ENCODE measurements at regions not wholly inside any gene's neighbourhood (a gene's known extent, or its start where the extent isn't known, plus 50 kb on each side); places are given as distances from the start of the nearest gene placed in this dataset.

- no peak for TF ChIP-seq POLR2AphosphoS5 (IDR thresholded peaks at IDR 0.05; ENCODE audit: low read depth, low read length)
- no peak for TF ChIP-seq CTCF (IDR thresholded peaks at IDR 0.05)
- TF ChIP-seq REST (IDR thresholded peaks at IDR 0.05; ENCODE audit: insufficient read depth in 1 of 2, low read depth in 2 of 2, low read length in 1 of 2): no peak
- TF ChIP-seq SIN3A (IDR thresholded peaks at IDR 0.05; ENCODE audit: borderline replicate concordance, insufficient read depth, low read depth, low read length): no peak
- TF ChIP-seq TCF7L2 (IDR thresholded peaks at IDR 0.05; ENCODE audit: low read depth, low read length): no peak
Observed at GRCh38 chr2:65980531-65980930, 454.4 kb upstream of the MEIS1 start.

Data from Panc1 (cell line).